ENCODE measurements at regions not wholly inside any gene's neighbourhood (a gene's known extent, or its start where the extent isn't known, plus 50 kb on each side); places are given as distances from the start of the nearest gene placed in this dataset.

DNA sequence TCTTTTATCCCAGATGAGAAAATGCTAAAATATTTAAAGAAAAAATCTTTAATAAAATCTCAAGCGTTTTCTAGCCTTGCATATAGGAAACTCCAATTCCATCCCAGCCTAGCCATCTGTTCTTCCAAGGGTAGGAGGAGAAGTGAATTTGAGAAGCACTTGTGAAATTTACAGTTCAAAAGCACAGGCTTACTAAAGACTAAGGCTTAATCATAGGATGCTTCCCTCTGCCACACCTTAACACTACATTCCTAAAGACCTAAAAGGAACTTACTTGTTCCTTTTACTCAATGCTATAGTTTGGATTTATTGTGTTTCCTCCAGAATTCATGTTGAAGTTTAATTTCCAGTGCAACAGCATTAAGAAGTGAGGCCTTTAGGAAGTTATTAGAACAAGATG is 764.8 kb upstream of the CADM2 start:
- TF ChIP-seq ZFP3 (CRISPR knock-in tag; IDR thresholded peaks at IDR 0.05) (no peak), CREB5 (CRISPR knock-in tag; IDR thresholded peaks at IDR 0.05; ENCODE audit: low read depth) (no peak), ZC3H10 (CRISPR knock-in tag; IDR thresholded peaks at IDR 0.05) (no peak), GLIS3 (CRISPR knock-in tag; IDR thresholded peaks at IDR 0.05) (no peak), TSHZ2 (CRISPR knock-in tag; IDR thresholded peaks at IDR 0.05) (no peak), RARB (CRISPR knock-in tag; IDR thresholded peaks at IDR 0.05) (no peak), BACH2 (CRISPR knock-in tag; IDR thresholded peaks at IDR 0.05; ENCODE audit: borderline replicate concordance) (no peak), TOX (CRISPR knock-in tag; IDR thresholded peaks at IDR 0.05; ENCODE audit: borderline replicate concordance) (no peak), ZNF565 (CRISPR knock-in tag; conservative IDR thresholded peaks at IDR 0.05; ENCODE audit: low read depth) (no peak), ZFP30 (CRISPR knock-in tag; IDR thresholded peaks at IDR 0.05) (no peak), ZNF70 (CRISPR knock-in tag; IDR thresholded peaks at IDR 0.05) (no peak), ARNTL (CRISPR knock-in tag; IDR thresholded peaks at IDR 0.05; ENCODE audit: borderline replicate concordance, low read depth) (no peak)
- TF ChIP-seq, protein P1, sequence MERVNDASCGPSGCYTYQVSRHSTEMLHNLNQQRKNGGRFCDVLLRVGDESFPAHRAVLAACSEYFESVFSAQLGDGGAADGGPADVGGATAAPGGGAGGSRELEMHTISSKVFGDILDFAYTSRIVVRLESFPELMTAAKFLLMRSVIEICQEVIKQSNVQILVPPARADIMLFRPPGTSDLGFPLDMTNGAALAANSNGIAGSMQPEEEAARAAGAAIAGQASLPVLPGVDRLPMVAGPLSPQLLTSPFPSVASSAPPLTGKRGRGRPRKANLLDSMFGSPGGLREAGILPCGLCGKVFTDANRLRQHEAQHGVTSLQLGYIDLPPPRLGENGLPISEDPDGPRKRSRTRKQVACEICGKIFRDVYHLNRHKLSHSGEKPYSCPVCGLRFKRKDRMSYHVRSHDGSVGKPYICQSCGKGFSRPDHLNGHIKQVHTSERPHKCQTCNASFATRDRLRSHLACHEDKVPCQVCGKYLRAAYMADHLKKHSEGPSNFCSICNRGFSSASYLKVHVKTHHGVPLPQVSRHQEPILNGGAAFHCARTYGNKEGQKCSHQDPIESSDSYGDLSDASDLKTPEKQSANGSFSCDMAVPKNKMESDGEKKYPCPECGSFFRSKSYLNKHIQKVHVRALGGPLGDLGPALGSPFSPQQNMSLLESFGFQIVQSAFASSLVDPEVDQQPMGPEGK (CRISPR knock-in tag; IDR thresholded peaks at IDR 0.05; ENCODE audit: borderline replicate concordance): no peak
